AG04449 (cell line): ENCODE measurements at regions not wholly inside any gene's neighbourhood (a gene's known extent, or its start where the extent isn't known, plus 50 kb on each side); places are given as distances from the start of the nearest gene placed in this dataset.
A peak's percentile ranks its signal among the peaks of the same experiment; 100 is the strongest.

Source experiments
- CTCF ChIA-PET: fragments of 350-600 bp; formaldehyde crosslinking; extraction: SDS; loops from one replicate; lab custom pipeline; 2021; ENCODE audit warnings: antibody characterized with exemption; lab: Yijun Ruan, JAX
- POLR2A ChIA-PET: fragments of 400-600, 350-600 bp; formaldehyde crosslinking; extraction: SDS; loops from one replicate; lab custom pipeline; 2020; ENCODE audit warnings: antibody characterized with exemption, inconsistent platforms; lab: Yijun Ruan, JAX
- DNase-seq: peaks from one replicate; pipeline ENCODE4 v3.0.0-alpha.2; 2010; ENCODE audit warnings: low read depth, low spot score
- H3K4me3 ChIP-seq: 2 replicates; pipeline ENCODE4 v1.5.1; 2011; ENCODE audit warnings: low read depth, mild to moderate bottlenecking, control low read depth, low read length
- CTCF ChIP-seq: IDR thresholded peaks from one replicate; pipeline ENCODE4 v1.5.1; 2011; ENCODE audit warnings: mild to moderate bottlenecking, moderate library complexity, low read length, control low read depth, inconsistent platforms; ENCODE audit not compliant: insufficient read depth; ENCODE audit errors: missing control alignments

DNA sequence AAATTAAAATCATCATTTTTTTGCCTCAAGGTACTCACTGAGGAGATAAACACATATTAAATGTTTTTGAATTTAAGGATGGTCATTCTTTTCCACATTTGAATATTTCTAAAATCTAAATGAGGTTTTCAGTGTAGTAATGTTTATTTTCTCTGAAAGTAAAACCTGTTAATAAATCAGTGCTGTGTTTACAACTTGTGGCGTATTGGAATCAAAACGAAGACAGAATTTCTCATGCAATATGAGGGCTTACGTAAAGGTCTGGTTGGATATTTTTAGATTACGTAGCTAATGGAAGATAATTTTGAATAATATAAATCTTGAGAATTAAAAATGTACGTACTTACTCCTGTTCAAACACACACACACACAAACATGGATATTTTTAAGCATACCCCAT is 106.8 kb upstream of the LUZP2 start:
- no peak for DNase-seq
- no peak for TF ChIP-seq CTCF
- ChIA-PET POLR2A (no interaction called here), CTCF (no interaction called here)
- H3K4me3 ChIP-seq = no peak overlapping the region

- POLR2A ChIA-PET = no interaction called here
Measured at GRCh38 chr11:24390762-24391161, 106.1 kb upstream of the LUZP2 start.

GRCh38 chr11:24391167-24391566 is 105.7 kb upstream of the LUZP2 start:
- no peak overlapping the region for H3K4me3 ChIP-seq
- POLR2A ChIA-PET = no interaction called here
- DNase-seq = peak; percentile 14
- TF ChIP-seq CTCF = no peak
- CTCF ChIA-PET = no interaction called here

More at GRCh38 chr11:24390762-24391161, 106.1 kb upstream of the LUZP2 start:
- CTCF ChIA-PET = no interaction called here
- no peak overlapping the region for H3K4me3 ChIP-seq
- DNase-seq = no peak
- TF ChIP-seq CTCF = no peak

- CTCF ChIA-PET = no interaction called here
- H3K4me3 ChIP-seq = no peak overlapping the region
Measured at GRCh38 chr11:24400059-24400665, 96.7 kb upstream of the LUZP2 start.

DNA sequence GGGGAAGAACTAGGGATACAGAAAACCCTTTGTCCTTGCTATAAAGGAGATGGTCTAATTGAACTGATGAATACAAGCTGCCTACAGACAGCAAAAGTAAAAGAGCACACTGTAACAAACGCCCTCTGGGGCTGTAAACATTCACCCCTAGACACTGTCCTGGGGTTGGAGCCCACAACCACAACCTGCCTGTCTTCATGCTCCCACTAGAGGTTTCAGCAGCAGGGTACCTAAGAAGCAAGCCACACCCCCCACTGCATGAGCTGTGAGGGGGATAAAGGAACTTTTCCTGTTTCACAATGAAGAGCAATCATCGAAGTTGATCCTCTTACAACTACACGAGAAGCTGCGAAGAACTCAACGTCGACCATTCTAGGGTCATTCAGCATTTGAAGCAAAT is 90.5 kb upstream of the LUZP2 start:
- no peak overlapping the region for H3K4me3 ChIP-seq
- POLR2A ChIA-PET = no interaction called here
- CTCF ChIA-PET = no interaction called here
- no peak for TF ChIP-seq CTCF
- DNase-seq = no peak

More at GRCh38 chr11:24400059-24400665, 96.7 kb upstream of the LUZP2 start:
- DNase-seq = no peak
- POLR2A ChIA-PET = no interaction called here
- no peak for TF ChIP-seq CTCF

DNA sequence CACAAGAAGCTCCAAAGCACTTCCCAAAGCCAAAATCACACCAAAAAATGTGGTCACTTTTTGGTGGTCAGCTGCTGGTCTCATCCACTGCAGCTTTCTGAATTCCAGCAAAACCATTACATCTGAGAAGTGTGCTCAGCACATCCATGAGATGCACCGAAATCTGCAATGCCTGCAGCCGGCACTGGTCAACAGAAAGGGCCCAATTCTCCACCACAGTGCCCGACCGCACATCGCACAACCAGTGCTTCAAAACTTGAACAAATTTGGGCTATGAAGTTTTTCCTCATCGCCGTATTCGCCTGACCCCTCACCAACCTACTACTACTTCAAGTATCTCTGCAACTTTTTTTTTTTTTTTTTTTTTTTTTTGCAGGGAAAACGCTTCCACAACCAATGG is 89.9 kb upstream of the LUZP2 start:
- no peak for DNase-seq
- no peak for TF ChIP-seq CTCF
- ChIA-PET CTCF (no interaction called here), POLR2A (no interaction called here)
- H3K4me3 ChIP-seq = no peak overlapping the region
